Brain microvascular endothelial cell (primary cell): ENCODE measurements at regions not wholly inside any gene's neighbourhood (a gene's known extent, or its start where the extent isn't known, plus 50 kb on each side); places are given as distances from the start of the nearest gene placed in this dataset.

Experiments used
- DNase-seq: peaks from one replicate; pipeline ENCODE4 v3.0.0-alpha.2; 2020
- H3K27ac ChIP-seq: fragments of 250-450 bp; sonication (Bioruptor Pico); 2 replicates; pipeline ENCODE4 v1.5.1; 2020; ENCODE audit warnings: mild to moderate bottlenecking, moderate library complexity
- H3K27me3 ChIP-seq: fragments of 250-450 bp; sonication (Bioruptor Pico); replicated peaks from 2 replicates; pipeline ENCODE4 v1.5.1; 2020; ENCODE audit warnings: mild to moderate bottlenecking
- H3K36me3 ChIP-seq: fragments of 250-450 bp; sonication (Bioruptor Pico); replicated peaks from 2 replicates; pipeline ENCODE4 v1.5.1; 2020; ENCODE audit warnings: mild to moderate bottlenecking
- H3K4me3 ChIP-seq: 2 replicates; pipeline ENCODE4 v1.5.1; 2011; ENCODE audit warnings: low read depth, mild to moderate bottlenecking, control low read depth, low read length, moderate library complexity
- in situ Hi-C: cut with HindIII; loops from 2 replicates; pipeline ENCODE4 v1.10.0; 2017; ENCODE audit warnings: low sequenced_read_pairs, low pct_ligation_motif_present
- TF ChIP-seq, protein P1 (sequence below): IDR thresholded peaks from 2 replicates; pipeline ENCODE4 v1.5.1; 2011; ENCODE audit warnings: low read depth, mild to moderate bottlenecking, moderate library complexity, low read length, control low read depth, inconsistent platforms; ENCODE audit errors: missing control alignments

DNA sequence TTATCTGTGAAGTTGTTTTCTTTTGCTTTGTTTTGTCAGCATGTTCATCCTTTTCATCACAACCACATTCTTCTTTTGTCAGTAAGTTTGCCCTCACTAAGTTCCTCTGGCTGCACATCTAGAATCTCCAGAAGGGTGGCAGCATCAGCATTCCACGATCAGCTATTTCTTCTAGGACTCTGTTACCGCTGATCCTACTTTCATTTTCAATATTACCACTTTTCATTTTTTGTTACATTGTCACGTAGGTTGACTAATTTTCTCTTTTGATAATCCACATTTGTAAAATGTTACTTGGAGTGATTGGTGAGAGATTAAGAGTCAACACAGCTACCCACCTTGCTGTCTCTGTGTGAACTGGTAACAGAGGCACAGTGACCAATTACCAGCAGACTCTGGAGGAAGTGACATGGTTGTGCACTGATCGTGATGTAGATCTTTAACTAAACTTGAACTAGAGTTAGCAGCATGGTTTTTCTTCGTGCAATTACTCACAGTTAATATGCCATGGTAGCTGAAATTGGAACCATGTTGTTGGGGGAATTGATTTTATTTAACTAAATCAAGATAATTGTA, 307.9 kb upstream of the SLC35B3 start:
- in situ Hi-C loops, result no loop called here
- no peaks in the 10 kb centered on the region for H3K27me3 ChIP-seq
- DNase-seq, result no peak
- H3K36me3 ChIP-seq, result no peaks in the 10 kb centered on the region
- TF ChIP-seq, protein P1, sequence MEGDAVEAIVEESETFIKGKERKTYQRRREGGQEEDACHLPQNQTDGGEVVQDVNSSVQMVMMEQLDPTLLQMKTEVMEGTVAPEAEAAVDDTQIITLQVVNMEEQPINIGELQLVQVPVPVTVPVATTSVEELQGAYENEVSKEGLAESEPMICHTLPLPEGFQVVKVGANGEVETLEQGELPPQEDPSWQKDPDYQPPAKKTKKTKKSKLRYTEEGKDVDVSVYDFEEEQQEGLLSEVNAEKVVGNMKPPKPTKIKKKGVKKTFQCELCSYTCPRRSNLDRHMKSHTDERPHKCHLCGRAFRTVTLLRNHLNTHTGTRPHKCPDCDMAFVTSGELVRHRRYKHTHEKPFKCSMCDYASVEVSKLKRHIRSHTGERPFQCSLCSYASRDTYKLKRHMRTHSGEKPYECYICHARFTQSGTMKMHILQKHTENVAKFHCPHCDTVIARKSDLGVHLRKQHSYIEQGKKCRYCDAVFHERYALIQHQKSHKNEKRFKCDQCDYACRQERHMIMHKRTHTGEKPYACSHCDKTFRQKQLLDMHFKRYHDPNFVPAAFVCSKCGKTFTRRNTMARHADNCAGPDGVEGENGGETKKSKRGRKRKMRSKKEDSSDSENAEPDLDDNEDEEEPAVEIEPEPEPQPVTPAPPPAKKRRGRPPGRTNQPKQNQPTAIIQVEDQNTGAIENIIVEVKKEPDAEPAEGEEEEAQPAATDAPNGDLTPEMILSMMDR, result no peak
- H3K27ac ChIP-seq, result no peak overlapping the region
- H3K4me3 ChIP-seq, result no peak overlapping the region

DNA sequence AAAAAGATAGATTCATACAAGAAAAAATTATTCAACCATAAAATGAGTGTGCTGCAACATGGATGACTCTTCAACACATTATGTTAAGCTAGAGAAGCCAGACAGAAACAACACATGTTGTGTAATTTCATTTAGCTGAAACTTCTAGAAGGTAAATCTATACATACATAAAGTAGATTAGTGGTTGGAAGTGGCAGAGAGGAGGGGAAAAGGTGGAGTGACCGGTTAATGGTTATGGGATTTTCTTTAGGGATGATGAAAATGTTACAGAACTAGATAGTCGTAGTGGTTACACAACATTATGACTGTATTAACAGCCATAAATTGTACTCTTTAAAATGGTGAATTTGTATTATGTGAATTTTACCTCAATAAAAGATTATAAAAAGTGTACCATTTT, 304.1 kb upstream of the SLC35B3 start:
- H3K27me3 ChIP-seq, result no peaks in the 10 kb centered on the region
- TF ChIP-seq, protein P1, result no peak
- H3K4me3 ChIP-seq, result no peak overlapping the region
- no peak overlapping the region for H3K27ac ChIP-seq
- in situ Hi-C loops, result no loop called here
- DNase-seq, result no peak
- no peaks in the 10 kb centered on the region for H3K36me3 ChIP-seq

DNA sequence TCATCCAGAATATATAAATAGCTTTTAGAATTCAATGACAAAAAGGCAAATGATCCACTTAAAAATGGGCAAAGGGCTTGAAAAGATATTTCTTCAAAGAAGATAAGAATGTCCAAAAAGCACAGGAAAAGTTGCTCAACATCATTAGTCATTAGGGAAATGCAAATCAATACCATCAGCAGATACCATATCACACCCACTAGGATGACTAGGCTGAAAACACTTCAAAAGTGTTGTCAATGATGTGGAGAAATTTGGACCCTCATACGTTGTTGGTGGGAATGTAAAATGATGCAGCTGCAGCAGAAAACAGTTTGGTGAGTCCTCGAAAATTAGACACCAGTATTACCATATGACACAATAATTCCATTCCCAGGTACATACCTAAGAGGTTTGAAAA, 303.6 kb upstream of the SLC35B3 start:
- no peak for DNase-seq

DNA sequence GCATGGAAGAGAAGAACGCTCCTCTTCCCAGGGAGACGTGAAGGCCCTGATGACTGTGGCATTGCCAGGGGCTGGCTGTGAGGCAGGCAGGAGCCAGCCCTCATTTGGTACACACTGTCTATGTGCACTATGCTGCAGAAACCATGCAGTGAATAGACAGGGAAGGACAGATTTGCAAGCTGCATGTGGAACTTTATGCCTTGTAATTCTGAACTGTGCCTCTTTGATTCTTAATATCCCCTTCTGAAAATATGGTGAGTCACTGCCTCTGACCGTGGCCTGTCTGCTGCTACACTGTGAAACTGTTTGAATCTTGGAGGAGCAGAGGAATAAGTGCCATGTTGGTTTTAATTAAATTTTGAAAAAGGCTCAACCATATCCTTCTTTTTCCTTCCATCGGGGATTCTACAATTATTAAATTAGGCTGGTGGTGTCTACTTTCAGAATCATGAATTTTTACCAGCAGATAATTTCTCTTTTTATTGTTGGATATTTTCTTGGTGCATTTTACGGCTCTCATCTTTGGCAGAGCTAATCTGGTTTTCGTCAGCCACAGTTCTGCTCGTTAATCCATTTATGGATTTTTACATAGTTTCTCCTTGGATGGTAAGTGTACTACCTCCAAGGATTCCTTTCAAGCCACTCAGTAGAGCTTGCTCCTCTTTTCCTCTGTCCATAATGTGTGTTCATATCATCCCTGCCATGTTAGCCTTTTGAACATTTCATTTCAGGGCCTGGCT, 301.0 kb upstream of the SLC35B3 start:
- Histone ChIP-seq H3K4me3 (no peak overlapping the region), H3K27me3 (no peaks in the 10 kb centered on the region), H3K36me3 (no peaks in the 10 kb centered on the region), H3K27ac (no peak overlapping the region)
- in situ Hi-C loops, result no loop called here
- TF ChIP-seq, protein P1, result no peak
- DNase-seq, result no peak

More for the DNA sequence above, 303.6 kb upstream of the SLC35B3 start:
- H3K36me3 ChIP-seq, result no peaks in the 10 kb centered on the region
- TF ChIP-seq, protein P1, result no peak
- H3K27me3 ChIP-seq, result no peaks in the 10 kb centered on the region
- no peak overlapping the region for H3K4me3 ChIP-seq
- H3K27ac ChIP-seq, result no peak overlapping the region
- in situ Hi-C loops, result no loop called here

DNA sequence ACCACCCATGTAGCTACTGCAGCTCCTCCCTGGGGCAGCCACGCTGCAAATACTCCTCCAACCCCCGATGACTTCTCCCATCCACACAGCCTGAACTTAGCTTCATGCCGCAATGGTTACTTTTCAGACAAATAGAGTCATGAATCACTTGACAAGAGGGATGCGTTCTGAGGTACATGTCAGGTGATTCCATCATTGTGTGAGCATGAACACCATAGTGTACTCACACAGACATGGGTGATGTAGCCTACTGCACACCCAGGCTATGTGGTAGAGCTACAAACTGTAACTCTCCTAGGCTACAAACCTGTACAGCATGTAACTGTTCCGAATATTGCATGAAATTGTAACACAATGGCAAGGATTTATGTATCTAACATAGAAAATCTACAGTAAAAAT, 298.5 kb upstream of the SLC35B3 start:
- H3K36me3 ChIP-seq, result no peaks in the 10 kb centered on the region
- in situ Hi-C loops, result no loop called here
- no peak for DNase-seq

More for the DNA sequence above, 298.5 kb upstream of the SLC35B3 start:
- H3K4me3 ChIP-seq, result no peak overlapping the region
- H3K27ac ChIP-seq, result no peak overlapping the region
- TF ChIP-seq, protein P1, result no peak
- H3K27me3 ChIP-seq, result no peaks in the 10 kb centered on the region
